Ishikawa (cell line): ENCODE measurements at regions not wholly inside any gene's neighbourhood (a gene's known extent, or its start where the extent isn't known, plus 50 kb on each side); places are given as distances from the start of the nearest gene placed in this dataset.

Source experiments
- CEBPB ChIP-seq: IDR thresholded peaks from 2 replicates; pipeline ENCODE4 v1.6.1; 2012
- CREB1 ChIP-seq: IDR thresholded peaks from 2 replicates; pipeline ENCODE4 v1.6.1; 2012; ENCODE audit warnings: low read depth
- EGR1 ChIP-seq: IDR thresholded peaks from 2 replicates; pipeline ENCODE4 v1.6.1; 2012
- EP300 ChIP-seq: IDR thresholded peaks from 2 replicates; pipeline ENCODE4 v1.6.1; 2012; ENCODE audit warnings: borderline replicate concordance
- FOXM1 ChIP-seq: IDR thresholded peaks from 2 replicates; pipeline ENCODE4 v1.6.1; 2012; ENCODE audit warnings: low read depth, borderline replicate concordance
- MAX ChIP-seq: IDR thresholded peaks from 2 replicates; pipeline ENCODE4 v1.6.1; 2012
- RAD21 ChIP-seq: IDR thresholded peaks from 2 replicates; pipeline ENCODE4 v1.6.1; 2012; ENCODE audit warnings: low read depth
- REST ChIP-seq: IDR thresholded peaks from 2 replicates; pipeline ENCODE4 v1.6.1; 2012; ENCODE audit warnings: low read depth, mild to moderate bottlenecking
- TEAD4 ChIP-seq: IDR thresholded peaks from 2 replicates; pipeline ENCODE4 v1.6.1; 2012
- YY1 ChIP-seq: IDR thresholded peaks from 2 replicates; pipeline ENCODE4 v1.6.1; 2012; ENCODE audit warnings: low read depth
- ZBTB7A ChIP-seq: IDR thresholded peaks from 2 replicates; pipeline ENCODE4 v1.6.1; 2012; ENCODE audit warnings: low read depth

GRCh38 chrX:45879512-45879911, 665.7 kb downstream of the ZNF674 start:
- TF ChIP-seq MAX (no peak), FOXM1 (no peak), CEBPB (no peak), REST (no peak), YY1 (no peak), RAD21 (no peak), EGR1 (no peak), EP300 (no peak), TEAD4 (no peak), CREB1 (no peak), ZBTB7A (no peak)
